H9 (cell line): ENCODE measurements at regions not wholly inside any gene's neighbourhood (a gene's known extent, or its start where the extent isn't known, plus 50 kb on each side); places are given as distances from the start of the nearest gene placed in this dataset.

Source experiments
- DNase-seq: peaks from one replicate; pipeline ENCODE4 v3.0.0-alpha.2; 2017
- H2AFZ ChIP-seq: one replicate; pipeline ENCODE4 v1.6.1; 2013; ENCODE audit warnings: mild to moderate bottlenecking, low read length, control low read depth, moderate library complexity
- H2AK5ac ChIP-seq: 2 replicates; pipeline ENCODE4 v1.6.1; 2013; ENCODE audit warnings: low read length, control low read depth, mixed read lengths; ENCODE audit not compliant: insufficient read length
- H2BK120ac ChIP-seq: one replicate; pipeline ENCODE4 v1.6.1; 2013; ENCODE audit warnings: low read depth, mild to moderate bottlenecking, low read length, control low read depth, inconsistent platforms; ENCODE audit not compliant: poor library complexity, severe bottlenecking
- H2BK12ac ChIP-seq: 2 replicates; pipeline ENCODE4 v1.6.1; 2013; ENCODE audit warnings: low read length, control low read depth, mixed read lengths, low read depth; ENCODE audit not compliant: insufficient read length
- H2BK15ac ChIP-seq: 2 replicates; pipeline ENCODE4 v1.6.1; 2013; ENCODE audit warnings: low read depth, low read length, control low read depth
- H2BK20ac ChIP-seq: one replicate; pipeline ENCODE4 v1.6.1; 2013; ENCODE audit warnings: low read depth, mild to moderate bottlenecking, low read length, control low read depth, inconsistent platforms; ENCODE audit not compliant: poor library complexity, severe bottlenecking
- H2BK5ac ChIP-seq: 2 replicates; pipeline ENCODE4 v1.6.1; 2013; ENCODE audit warnings: low read length, control low read depth, mixed read lengths; ENCODE audit not compliant: insufficient read length
- H3K14ac ChIP-seq: 2 replicates; pipeline ENCODE4 v1.6.1; 2013; ENCODE audit warnings: low read length, control low read depth; ENCODE audit not compliant: insufficient read depth
- H3K18ac ChIP-seq: 2 replicates; pipeline ENCODE4 v1.6.1; 2013; ENCODE audit warnings: low read depth, mild to moderate bottlenecking, mixed read lengths, low read length, control low read depth; ENCODE audit not compliant: insufficient read length
- H3K23ac ChIP-seq: 2 replicates; pipeline ENCODE4 v1.6.1; 2013; ENCODE audit warnings: low read length, control low read depth, mixed read lengths, low read depth; ENCODE audit not compliant: insufficient read length
- H3K23me2 ChIP-seq: 2 replicates; pipeline ENCODE4 v1.6.1; 2013; ENCODE audit warnings: low read depth, mild to moderate bottlenecking, mixed read lengths, low read length, control low read depth; ENCODE audit not compliant: insufficient read length, poor library complexity, severe bottlenecking
- H3K27ac ChIP-seq: 2 replicates; pipeline ENCODE4 v1.5.1; 2013; ENCODE audit warnings: low read length, control low read depth, mixed read lengths, low read depth; ENCODE audit not compliant: insufficient read length
- H3K27me3 ChIP-seq: 2 replicates; pipeline ENCODE4 v1.6.1; 2013; ENCODE audit warnings: low read length, control low read depth, inconsistent platforms; ENCODE audit not compliant: insufficient read depth
- H3K4ac ChIP-seq: 2 replicates; pipeline ENCODE4 v1.6.1; 2013; ENCODE audit warnings: low read depth, mild to moderate bottlenecking, control low read depth, inconsistent platforms, low read length, moderate library complexity
- H3K4me1 ChIP-seq: 2 replicates; pipeline ENCODE4 v1.6.1; 2013; ENCODE audit warnings: low read length, control low read depth, inconsistent platforms; ENCODE audit not compliant: insufficient read depth
- H3K4me2 ChIP-seq: 2 replicates; pipeline ENCODE4 v1.6.1; 2013; ENCODE audit warnings: low read length, control low read depth, mixed read lengths; ENCODE audit not compliant: insufficient read length, insufficient read depth
- H3K56ac ChIP-seq: 2 replicates; pipeline ENCODE4 v1.6.1; 2013; ENCODE audit warnings: low read depth, mild to moderate bottlenecking, mixed read lengths, low read length, control low read depth; ENCODE audit not compliant: insufficient read length
- H3K79me1 ChIP-seq: 2 replicates; pipeline ENCODE4 v1.6.1; 2013; ENCODE audit warnings: low read depth, mild to moderate bottlenecking, moderate library complexity, low read length, control low read depth, inconsistent platforms; ENCODE audit not compliant: insufficient read depth, poor library complexity, severe bottlenecking
- H3K79me2 ChIP-seq: 2 replicates; pipeline ENCODE4 v1.6.1; 2013; ENCODE audit warnings: low read length, control low read depth, inconsistent platforms; ENCODE audit not compliant: insufficient read depth
- H3K9ac ChIP-seq: 2 replicates; pipeline ENCODE4 v1.6.1; 2013; ENCODE audit warnings: low read length, control low read depth, mixed read lengths; ENCODE audit not compliant: insufficient read length; ENCODE audit errors: extremely low read depth
- H3K9me3 ChIP-seq: one replicate; pipeline ENCODE4 v1.6.1; 2013; ENCODE audit warnings: low read depth, low read length, inconsistent platforms; ENCODE audit not compliant: control insufficient read depth
- H3T11ph ChIP-seq: one replicate; pipeline ENCODE4 v1.6.1; 2013; ENCODE audit warnings: mild to moderate bottlenecking, low read length, control low read depth, inconsistent platforms
- H4K20me1 ChIP-seq: one replicate; pipeline ENCODE4 v1.6.1; 2013; ENCODE audit not compliant: control insufficient read depth, insufficient read length, insufficient read depth
- H4K5ac ChIP-seq: 2 replicates; pipeline ENCODE4 v1.6.1; 2013; ENCODE audit warnings: low read depth, mild to moderate bottlenecking, mixed read lengths, low read length, control low read depth; ENCODE audit not compliant: insufficient read length
- H4K8ac ChIP-seq: replicated peaks from 2 replicates; pipeline ENCODE4 v1.6.1; 2013; ENCODE audit warnings: low read length, control low read depth, mixed read lengths, low read depth; ENCODE audit not compliant: insufficient read length
- H4K91ac ChIP-seq: 2 replicates; pipeline ENCODE4 v1.6.1; 2013; ENCODE audit warnings: low read depth, mild to moderate bottlenecking, moderate library complexity, mixed read lengths, low read length, control low read depth; ENCODE audit not compliant: insufficient read length
- H3K27ac Mint-ChIP-seq, 3 experiments: 2 replicates in 2 of 3; 3 replicates in 1 of 3; pipeline ENCODE4 v1.8.0; 2020 to 2021; ENCODE audit warnings: mixed read lengths in 3 of 3, mild to moderate bottlenecking in 1 of 3, moderate library complexity in 1 of 3
- H3K27me3 Mint-ChIP-seq: 2 replicates; pipeline ENCODE4 v1.8.0; 2021; ENCODE audit warnings: low read depth, mild to moderate bottlenecking, moderate library complexity, mixed read lengths
- H3K36me3 Mint-ChIP-seq, 3 experiments: 2 replicates in 2 of 3; 3 replicates in 1 of 3; pipeline ENCODE4 v1.8.0; 2020 to 2021; ENCODE audit warnings: low read depth in 3 of 3, mixed read lengths in 3 of 3; ENCODE audit not compliant: insufficient read depth in 1 of 3
- H3K4me1 Mint-ChIP-seq, 2 experiments: 2 replicates each; pipeline ENCODE4 v1.8.0; 2020; ENCODE audit warnings: mixed read lengths in 2 of 2
- H3K4me3 Mint-ChIP-seq, 2 experiments: 2 replicates in 1 of 2; 3 replicates in 1 of 2; pipeline ENCODE4 v1.8.0; 2020 to 2021; ENCODE audit warnings: mild to moderate bottlenecking in 2 of 2, mixed read lengths in 2 of 2, moderate library complexity in 1 of 2
- H3K9me3 Mint-ChIP-seq, 2 experiments: 2 replicates in 1 of 2; 3 replicates in 1 of 2; pipeline ENCODE4 v1.8.0; 2020; ENCODE audit warnings: mild to moderate bottlenecking in 2 of 2, mixed read lengths in 2 of 2, moderate library complexity in 1 of 2
- CTCF ChIP-seq: fragments of 200-600 bp; sonication (generic); conservative IDR thresholded peaks from 3 replicates; pipeline ENCODE4 v1.8.0; 2021; ENCODE audit warnings: antibody characterized with exemption, mild to moderate bottlenecking
- WGBS: extraction: QIAGEN DNeasy Blood & Tissue Kit; methylation state at CpG from one replicate; pipeline ENCODE4 v1.1.7; 2013; ENCODE audit warnings: missing lambda C conversion rate, low lambda C conversion rate, mixed read lengths; ENCODE audit not compliant: insufficient read length; ENCODE audit errors: extremely low coverage; 5-methylcytosine and 5-hydroxymethylcytosine counted together

GRCh38 chr11:71068963-71069362 lies 183.4 kb downstream of the SHANK2 start:
- H2AK5ac ChIP-seq: no peak overlapping the region
- no peak overlapping the region for H4K5ac ChIP-seq
- no peaks in the 10 kb centered on the region for H3K4me1 ChIP-seq
- no CpG with 5 or more reads among the region's 1 CpG for WGBS
- no peak overlapping the region for H2BK20ac ChIP-seq
- no peak overlapping the region for H3K27ac Mint-ChIP-seq
- H3K36me3 Mint-ChIP-seq: peaks cover 4 to 26% (median 12%) of the 10 kb centered on the region in 3 experiments
- H3K9ac ChIP-seq: no peak overlapping the region
- no peak overlapping the region for H3K23ac ChIP-seq
- no peak overlapping the region for H3K4me3 Mint-ChIP-seq
- H3K4ac ChIP-seq: no peak overlapping the region
- no peak overlapping the region for H3K18ac ChIP-seq
- H3T11ph ChIP-seq: no peak overlapping the region
- H3K27me3 Mint-ChIP-seq: no peaks in the 10 kb centered on the region
- H4K8ac ChIP-seq: no peak overlapping the region
- H3K4me1 Mint-ChIP-seq: peaks cover 10 to 11% of the 10 kb centered on the region in 2 experiments
- no peaks in the 10 kb centered on the region; a peak in 1 of 5 replicates for H3K9me3 Mint-ChIP-seq
- H2BK12ac ChIP-seq: no peak overlapping the region
- H2AFZ ChIP-seq: no peak overlapping the region
- H3K4me2 ChIP-seq: no peak overlapping the region
- H3K79me1 ChIP-seq: no peaks in the 10 kb centered on the region
- H3K14ac ChIP-seq: no peak overlapping the region
- no peaks in the 10 kb centered on the region for H3K27me3 ChIP-seq
- no peak overlapping the region for H2BK120ac ChIP-seq
- H2BK15ac ChIP-seq: no peak overlapping the region
- H3K56ac ChIP-seq: no peak overlapping the region
- no peak overlapping the region for H4K91ac ChIP-seq
- no peaks in the 10 kb centered on the region for H4K20me1 ChIP-seq
- H2BK5ac ChIP-seq: no peak overlapping the region
- H3K27ac ChIP-seq: no peak overlapping the region
- no peaks in the 10 kb centered on the region for H3K9me3 ChIP-seq
- H3K79me2 ChIP-seq: no peaks in the 10 kb centered on the region
- TF ChIP-seq CTCF: no peak
- no peak for DNase-seq
- H3K23me2 ChIP-seq: no peaks in the 10 kb centered on the region
